Neural cell (in vitro differentiated cells): ENCODE measurements at regions not wholly inside any gene's neighbourhood (a gene's known extent, or its start where the extent isn't known, plus 50 kb on each side); places are given as distances from the start of the nearest gene placed in this dataset.

Source experiments
- H2AFZ ChIP-seq: fragments of 200-600, 300-800 bp; sonication (generic), shearing (Covaris generic); 2 replicates; pipeline ENCODE4 v1.6.0; 2014; ENCODE audit warnings: low read depth, mild to moderate bottlenecking, antibody characterized with exemption, low read length, moderate library complexity
- H3F3A ChIP-seq: fragments of 200-600 bp; shearing (Covaris generic); 2 replicates; pipeline ENCODE4 v1.6.1; 2016; ENCODE audit warnings: mild to moderate bottlenecking, moderate library complexity, mixed read lengths, antibody characterized with exemption, low read length; ENCODE audit not compliant: insufficient read depth, poor library complexity, severe bottlenecking
- H3K27ac ChIP-seq: fragments of 200-600, 300-800 bp; sonication (generic), shearing (Covaris generic); 2 replicates; pipeline ENCODE4 v1.5.1; 2014; ENCODE audit warnings: mild to moderate bottlenecking, low read length, moderate library complexity
- H3K27me3 ChIP-seq: fragments of 300-800, 200-600 bp; sonication (generic), shearing (Covaris generic); 2 replicates; pipeline ENCODE4 v1.6.0; 2014; ENCODE audit warnings: mild to moderate bottlenecking, low read depth, low read length, moderate library complexity; ENCODE audit not compliant: insufficient read depth
- H3K36me3 ChIP-seq: fragments of 300-800, 200-600 bp; sonication (generic), shearing (Covaris generic); 2 replicates; pipeline ENCODE4 v1.5.1; 2014; ENCODE audit warnings: mild to moderate bottlenecking, antibody characterized with exemption, low read length, moderate library complexity; ENCODE audit not compliant: insufficient read depth
- H3K4me2 ChIP-seq: fragments of 300-800, 200-600 bp; sonication (generic), shearing (Covaris generic); 2 replicates; pipeline ENCODE4 v1.6.0; 2014; ENCODE audit warnings: mild to moderate bottlenecking, low read length
- H3K4me3 ChIP-seq: fragments of 300-800, 200-600 bp; sonication (generic), shearing (Covaris generic); 2 replicates; pipeline ENCODE4 v1.5.1; 2014; ENCODE audit warnings: mild to moderate bottlenecking, low read length, moderate library complexity
- H3K79me2 ChIP-seq: fragments of 200-600 bp; shearing (Covaris generic); replicated peaks from 2 replicates; pipeline ENCODE4 v1.6.0; 2014; ENCODE audit warnings: mild to moderate bottlenecking, low read length, moderate library complexity; ENCODE audit not compliant: insufficient read depth
- H3K9ac ChIP-seq: fragments of 300-800, 200-600 bp; sonication (generic), shearing (Covaris generic); 2 replicates; pipeline ENCODE4 v1.6.1; 2016; ENCODE audit warnings: mild to moderate bottlenecking, low read length, mixed read lengths
- H3K9me2 ChIP-seq: fragments of 200-600 bp; shearing (Covaris generic); 2 replicates; pipeline ENCODE4 v1.6.1; 2016; ENCODE audit warnings: mild to moderate bottlenecking, low read length, mixed read lengths; ENCODE audit not compliant: insufficient read depth
- H3K9me3 ChIP-seq: fragments of 200-600, 300-800 bp; sonication (generic), shearing (Covaris generic); 2 replicates; pipeline ENCODE4 v1.6.1; 2016; ENCODE audit warnings: mild to moderate bottlenecking, mixed run types, low read length, moderate library complexity, mixed read lengths
- H4K20me1 ChIP-seq: fragments of 200-600 bp; shearing (Covaris generic); 2 replicates; pipeline ENCODE4 v1.6.1; 2016; ENCODE audit warnings: mild to moderate bottlenecking, mixed run types; ENCODE audit not compliant: insufficient read depth
- EP300 ChIP-seq: fragments of 450-650 bp; conservative IDR thresholded peaks from 2 replicates; pipeline ENCODE4 v1.6.1; 2014; ENCODE audit warnings: antibody characterized with exemption, mild to moderate bottlenecking, moderate library complexity; ENCODE audit not compliant: poor library complexity, severe bottlenecking
- EZH2 ChIP-seq: fragments of 200-600, 300-800 bp; shearing (Covaris generic), sonication (generic); IDR thresholded peaks from 2 replicates; pipeline ENCODE4 v1.6.1; 2014; ENCODE audit warnings: antibody characterized with exemption, low read length, borderline replicate concordance, mild to moderate bottlenecking; ENCODE audit not compliant: insufficient read depth, poor library complexity, severe bottlenecking
- MXI1 ChIP-seq: fragments of 450-650 bp; conservative IDR thresholded peaks from 2 replicates; pipeline ENCODE4 v1.6.1; 2014; ENCODE audit warnings: antibody characterized with exemption, mild to moderate bottlenecking; ENCODE audit not compliant: poor library complexity, severe bottlenecking
- POLR2AphosphoS5 ChIP-seq: IDR thresholded peaks from 2 replicates; pipeline ENCODE4 v1.6.1; 2012
- RAD21 ChIP-seq: fragments of 450-650 bp; conservative IDR thresholded peaks from 2 replicates; pipeline ENCODE4 v1.6.1; 2014; ENCODE audit warnings: antibody characterized with exemption, mild to moderate bottlenecking, moderate library complexity
- SMC3 ChIP-seq: fragments of 450-650 bp; conservative IDR thresholded peaks from 2 replicates; pipeline ENCODE4 v1.6.1; 2014; ENCODE audit warnings: antibody characterized with exemption, mild to moderate bottlenecking, moderate library complexity; ENCODE audit not compliant: poor library complexity
- TAF1 ChIP-seq: IDR thresholded peaks from 2 replicates; pipeline ENCODE4 v1.6.1; 2012; ENCODE audit warnings: low read depth
- TF ChIP-seq, protein P1 (sequence below): fragments of 450-650 bp; IDR thresholded peaks from 2 replicates; pipeline ENCODE4 v1.5.1; 2014; ENCODE audit warnings: antibody characterized with exemption, mild to moderate bottlenecking, moderate library complexity; ENCODE audit not compliant: poor library complexity, severe bottlenecking
- TF ChIP-seq, protein P2 (sequence below): IDR thresholded peaks from 2 replicates; pipeline ENCODE4 v1.6.1; 2012; ENCODE audit warnings: borderline replicate concordance

GRCh38 chr1:22217811-22218460, 75.0 kb upstream of the WNT4 start:
- Histone ChIP-seq H3K4me2 (no peak overlapping the region), H2AFZ (no peak overlapping the region), H3K79me2 (no peaks in the 10 kb centered on the region), H3F3A (no peaks in the 10 kb centered on the region), H3K9ac (no peak overlapping the region), H3K9me2 (no peaks in the 10 kb centered on the region), H3K36me3 (no peaks in the 10 kb centered on the region), H4K20me1 (no peaks in the 10 kb centered on the region), H3K4me3 (no peak overlapping the region), H3K9me3 (no peaks in the 10 kb centered on the region), H3K27ac (no peak overlapping the region), H3K27me3 (peaks cover 10% of the 10 kb centered on the region)
- TF ChIP-seq, protein P1, sequence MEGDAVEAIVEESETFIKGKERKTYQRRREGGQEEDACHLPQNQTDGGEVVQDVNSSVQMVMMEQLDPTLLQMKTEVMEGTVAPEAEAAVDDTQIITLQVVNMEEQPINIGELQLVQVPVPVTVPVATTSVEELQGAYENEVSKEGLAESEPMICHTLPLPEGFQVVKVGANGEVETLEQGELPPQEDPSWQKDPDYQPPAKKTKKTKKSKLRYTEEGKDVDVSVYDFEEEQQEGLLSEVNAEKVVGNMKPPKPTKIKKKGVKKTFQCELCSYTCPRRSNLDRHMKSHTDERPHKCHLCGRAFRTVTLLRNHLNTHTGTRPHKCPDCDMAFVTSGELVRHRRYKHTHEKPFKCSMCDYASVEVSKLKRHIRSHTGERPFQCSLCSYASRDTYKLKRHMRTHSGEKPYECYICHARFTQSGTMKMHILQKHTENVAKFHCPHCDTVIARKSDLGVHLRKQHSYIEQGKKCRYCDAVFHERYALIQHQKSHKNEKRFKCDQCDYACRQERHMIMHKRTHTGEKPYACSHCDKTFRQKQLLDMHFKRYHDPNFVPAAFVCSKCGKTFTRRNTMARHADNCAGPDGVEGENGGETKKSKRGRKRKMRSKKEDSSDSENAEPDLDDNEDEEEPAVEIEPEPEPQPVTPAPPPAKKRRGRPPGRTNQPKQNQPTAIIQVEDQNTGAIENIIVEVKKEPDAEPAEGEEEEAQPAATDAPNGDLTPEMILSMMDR: no peak
- TF ChIP-seq RAD21: no peak

DNA sequence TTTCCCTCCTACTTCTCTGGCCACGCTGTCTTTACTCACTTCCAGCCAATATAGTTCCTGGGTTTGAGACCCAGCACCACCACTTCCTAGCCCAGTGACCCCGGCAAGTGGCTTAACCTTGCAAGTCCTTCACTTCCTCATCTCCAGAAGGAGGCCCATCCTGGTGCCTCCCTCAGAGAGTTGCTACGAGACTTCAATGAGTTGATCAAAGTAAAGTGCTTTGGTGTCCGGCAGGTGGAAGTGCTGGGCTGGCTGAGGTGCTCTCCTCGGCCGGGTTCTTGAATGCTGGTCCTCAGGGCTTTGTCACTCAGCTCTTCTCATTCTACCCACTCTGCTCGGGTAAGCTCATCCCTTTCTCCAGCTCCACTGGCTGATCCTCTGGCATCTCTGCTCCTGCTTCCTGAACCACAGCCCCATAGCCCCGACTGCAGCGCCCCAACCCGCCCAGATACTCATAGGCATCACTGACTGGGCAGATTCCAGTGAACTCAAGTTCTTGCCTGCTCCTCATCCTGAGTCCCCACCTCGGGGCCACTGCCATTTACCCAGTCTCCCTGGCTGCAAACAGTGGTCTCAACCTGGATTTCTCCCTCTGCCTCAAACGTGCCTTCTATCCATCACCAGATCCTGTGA, 75.8 kb upstream of the WNT4 start:
- Histone ChIP-seq H3F3A (no peaks in the 10 kb centered on the region), H3K4me2 (no peak overlapping the region)

More for the DNA sequence above, 75.8 kb upstream of the WNT4 start:
- H2AFZ ChIP-seq: no peak overlapping the region
- TF ChIP-seq, protein P2, sequence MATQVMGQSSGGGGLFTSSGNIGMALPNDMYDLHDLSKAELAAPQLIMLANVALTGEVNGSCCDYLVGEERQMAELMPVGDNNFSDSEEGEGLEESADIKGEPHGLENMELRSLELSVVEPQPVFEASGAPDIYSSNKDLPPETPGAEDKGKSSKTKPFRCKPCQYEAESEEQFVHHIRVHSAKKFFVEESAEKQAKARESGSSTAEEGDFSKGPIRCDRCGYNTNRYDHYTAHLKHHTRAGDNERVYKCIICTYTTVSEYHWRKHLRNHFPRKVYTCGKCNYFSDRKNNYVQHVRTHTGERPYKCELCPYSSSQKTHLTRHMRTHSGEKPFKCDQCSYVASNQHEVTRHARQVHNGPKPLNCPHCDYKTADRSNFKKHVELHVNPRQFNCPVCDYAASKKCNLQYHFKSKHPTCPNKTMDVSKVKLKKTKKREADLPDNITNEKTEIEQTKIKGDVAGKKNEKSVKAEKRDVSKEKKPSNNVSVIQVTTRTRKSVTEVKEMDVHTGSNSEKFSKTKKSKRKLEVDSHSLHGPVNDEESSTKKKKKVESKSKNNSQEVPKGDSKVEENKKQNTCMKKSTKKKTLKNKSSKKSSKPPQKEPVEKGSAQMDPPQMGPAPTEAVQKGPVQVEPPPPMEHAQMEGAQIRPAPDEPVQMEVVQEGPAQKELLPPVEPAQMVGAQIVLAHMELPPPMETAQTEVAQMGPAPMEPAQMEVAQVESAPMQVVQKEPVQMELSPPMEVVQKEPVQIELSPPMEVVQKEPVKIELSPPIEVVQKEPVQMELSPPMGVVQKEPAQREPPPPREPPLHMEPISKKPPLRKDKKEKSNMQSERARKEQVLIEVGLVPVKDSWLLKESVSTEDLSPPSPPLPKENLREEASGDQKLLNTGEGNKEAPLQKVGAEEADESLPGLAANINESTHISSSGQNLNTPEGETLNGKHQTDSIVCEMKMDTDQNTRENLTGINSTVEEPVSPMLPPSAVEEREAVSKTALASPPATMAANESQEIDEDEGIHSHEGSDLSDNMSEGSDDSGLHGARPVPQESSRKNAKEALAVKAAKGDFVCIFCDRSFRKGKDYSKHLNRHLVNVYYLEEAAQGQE: no peak
- no peak for TF ChIP-seq MXI1
- TF ChIP-seq, protein P1: no peak
- TF ChIP-seq EZH2: no peak
- no peak for TF ChIP-seq POLR2AphosphoS5
- no peak for TF ChIP-seq SMC3
- no peak for TF ChIP-seq EP300
- TF ChIP-seq RAD21: no peak
- no peak for TF ChIP-seq TAF1
- H3K9me3 ChIP-seq: no peaks in the 10 kb centered on the region
- H3K9me2 ChIP-seq: no peaks in the 10 kb centered on the region
- no peak overlapping the region for H3K9ac ChIP-seq
- no peak overlapping the region for H3K27ac ChIP-seq
- no peaks in the 10 kb centered on the region for H3K36me3 ChIP-seq
- peaks cover 3% of the 10 kb centered on the region for H3K27me3 ChIP-seq
- H3K4me3 ChIP-seq: no peak overlapping the region
- no peaks in the 10 kb centered on the region for H4K20me1 ChIP-seq
- H3K79me2 ChIP-seq: no peaks in the 10 kb centered on the region
